HCT116 (cell line): ENCODE measurements at regions not wholly inside any gene's neighbourhood (a gene's known extent, or its start where the extent isn't known, plus 50 kb on each side); places are given as distances from the start of the nearest gene placed in this dataset.

Experiments
- CEBPB ChIP-seq: IDR thresholded peaks from 2 replicates; pipeline ENCODE4 v1.6.1; 2012; ENCODE audit warnings: low read depth
- EZH2 ChIP-seq: fragments of 200-600 bp; sonication (generic); IDR thresholded peaks from 2 replicates; pipeline ENCODE4 v1.6.1; 2017; ENCODE audit warnings: antibody characterized with exemption, mixed run types
- EZH2phosphoT487 ChIP-seq: fragments of 200-600 bp; IDR thresholded peaks from 2 replicates; pipeline ENCODE4 v1.6.1; 2018; ENCODE audit warnings: antibody characterized with exemption, borderline replicate concordance
- JUND ChIP-seq: IDR thresholded peaks from 2 replicates; pipeline ENCODE4 v1.6.1; 2012
- POLR2A ChIP-seq: IDR thresholded peaks from 2 replicates; pipeline ENCODE4 v1.7.0; 2011; ENCODE audit warnings: borderline replicate concordance; ENCODE audit not compliant: insufficient read depth, insufficient read length; ENCODE audit errors: extremely low read depth
- POLR2AphosphoS5 ChIP-seq: IDR thresholded peaks from 2 replicates; pipeline ENCODE4 v1.6.1; 2011; ENCODE audit warnings: mild to moderate bottlenecking, low read depth, low read length, moderate library complexity
- SP1 ChIP-seq: IDR thresholded peaks from 2 replicates; pipeline ENCODE4 v1.6.1; 2012; ENCODE audit warnings: low read depth
- SRF ChIP-seq: IDR thresholded peaks from 2 replicates; pipeline ENCODE4 v1.6.1; 2012; ENCODE audit warnings: low read depth
- YY1 ChIP-seq: IDR thresholded peaks from 2 replicates; pipeline ENCODE4 v1.6.1; 2011; ENCODE audit warnings: low read length, low read depth, moderate library complexity, mild to moderate bottlenecking; ENCODE audit not compliant: insufficient replicate concordance; ENCODE audit errors: extremely low read depth
- ZFX ChIP-seq: fragments of 450-650 bp; IDR thresholded peaks from 2 replicates; pipeline ENCODE4 v1.6.1; 2017
- TF ChIP-seq, protein P1 (sequence below), 3 experiments: fragments of 200-600 bp in 1 of 3; sonication (generic) in 1 of 3; IDR thresholded peaks in 2 of 3; conservative IDR thresholded peaks in 1 of 3; 2 replicates each; pipeline ENCODE4 v1.5.1; 2012 to 2017; ENCODE audit warnings: low read depth in 2 of 3, low read length in 2 of 3, antibody characterized with exemption in 1 of 3, borderline replicate concordance in 1 of 3, control low read depth in 1 of 3, mild to moderate bottlenecking in 1 of 3, mixed read lengths in 1 of 3, mixed run types in 1 of 3, moderate library complexity in 1 of 3; ENCODE audit not compliant: insufficient read depth in 1 of 3
- TF ChIP-seq, protein P2 (sequence below): IDR thresholded peaks from 2 replicates; pipeline ENCODE4 v1.6.1; 2012; ENCODE audit warnings: low read depth

DNA sequence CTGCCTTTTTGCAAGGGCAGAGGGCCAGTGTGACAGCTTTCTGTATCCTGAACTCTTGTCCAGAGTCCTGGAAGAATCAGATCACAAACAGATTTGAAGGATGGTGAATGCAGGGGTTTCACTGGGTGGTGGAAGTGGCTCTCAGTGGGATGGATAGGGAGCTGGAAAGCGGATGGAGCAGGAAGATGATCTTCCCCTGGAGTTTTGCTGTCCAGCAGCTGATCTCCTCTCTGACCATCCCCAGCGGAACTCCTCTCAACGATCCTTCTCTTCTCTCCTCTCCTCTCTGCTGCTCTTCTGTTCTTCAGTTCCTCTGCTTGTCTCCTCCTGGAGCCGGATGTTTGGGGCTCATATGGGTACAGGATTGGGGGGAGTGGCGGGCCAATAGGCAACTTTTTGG, 108.3 kb upstream of the HMHB1 start:
- no peak for TF ChIP-seq ZFX
- TF ChIP-seq, protein P1, sequence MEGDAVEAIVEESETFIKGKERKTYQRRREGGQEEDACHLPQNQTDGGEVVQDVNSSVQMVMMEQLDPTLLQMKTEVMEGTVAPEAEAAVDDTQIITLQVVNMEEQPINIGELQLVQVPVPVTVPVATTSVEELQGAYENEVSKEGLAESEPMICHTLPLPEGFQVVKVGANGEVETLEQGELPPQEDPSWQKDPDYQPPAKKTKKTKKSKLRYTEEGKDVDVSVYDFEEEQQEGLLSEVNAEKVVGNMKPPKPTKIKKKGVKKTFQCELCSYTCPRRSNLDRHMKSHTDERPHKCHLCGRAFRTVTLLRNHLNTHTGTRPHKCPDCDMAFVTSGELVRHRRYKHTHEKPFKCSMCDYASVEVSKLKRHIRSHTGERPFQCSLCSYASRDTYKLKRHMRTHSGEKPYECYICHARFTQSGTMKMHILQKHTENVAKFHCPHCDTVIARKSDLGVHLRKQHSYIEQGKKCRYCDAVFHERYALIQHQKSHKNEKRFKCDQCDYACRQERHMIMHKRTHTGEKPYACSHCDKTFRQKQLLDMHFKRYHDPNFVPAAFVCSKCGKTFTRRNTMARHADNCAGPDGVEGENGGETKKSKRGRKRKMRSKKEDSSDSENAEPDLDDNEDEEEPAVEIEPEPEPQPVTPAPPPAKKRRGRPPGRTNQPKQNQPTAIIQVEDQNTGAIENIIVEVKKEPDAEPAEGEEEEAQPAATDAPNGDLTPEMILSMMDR (IDR thresholded peaks at IDR 0.05 in 2 of 3, conservative IDR thresholded peaks at IDR 0.05 in 1 of 3; ENCODE audit: borderline replicate concordance in 1 of 3, insufficient read depth in 1 of 3, low read depth in 2 of 3, low read length in 2 of 3), result no peak
- TF ChIP-seq EZH2phosphoT487, result no peak
- TF ChIP-seq POLR2A, result no peak
- no peak for TF ChIP-seq YY1
- TF ChIP-seq SP1, result no peak
- no peak for TF ChIP-seq EZH2
- no peak for TF ChIP-seq POLR2AphosphoS5
- TF ChIP-seq SRF, result no peak
- TF ChIP-seq, protein P2, sequence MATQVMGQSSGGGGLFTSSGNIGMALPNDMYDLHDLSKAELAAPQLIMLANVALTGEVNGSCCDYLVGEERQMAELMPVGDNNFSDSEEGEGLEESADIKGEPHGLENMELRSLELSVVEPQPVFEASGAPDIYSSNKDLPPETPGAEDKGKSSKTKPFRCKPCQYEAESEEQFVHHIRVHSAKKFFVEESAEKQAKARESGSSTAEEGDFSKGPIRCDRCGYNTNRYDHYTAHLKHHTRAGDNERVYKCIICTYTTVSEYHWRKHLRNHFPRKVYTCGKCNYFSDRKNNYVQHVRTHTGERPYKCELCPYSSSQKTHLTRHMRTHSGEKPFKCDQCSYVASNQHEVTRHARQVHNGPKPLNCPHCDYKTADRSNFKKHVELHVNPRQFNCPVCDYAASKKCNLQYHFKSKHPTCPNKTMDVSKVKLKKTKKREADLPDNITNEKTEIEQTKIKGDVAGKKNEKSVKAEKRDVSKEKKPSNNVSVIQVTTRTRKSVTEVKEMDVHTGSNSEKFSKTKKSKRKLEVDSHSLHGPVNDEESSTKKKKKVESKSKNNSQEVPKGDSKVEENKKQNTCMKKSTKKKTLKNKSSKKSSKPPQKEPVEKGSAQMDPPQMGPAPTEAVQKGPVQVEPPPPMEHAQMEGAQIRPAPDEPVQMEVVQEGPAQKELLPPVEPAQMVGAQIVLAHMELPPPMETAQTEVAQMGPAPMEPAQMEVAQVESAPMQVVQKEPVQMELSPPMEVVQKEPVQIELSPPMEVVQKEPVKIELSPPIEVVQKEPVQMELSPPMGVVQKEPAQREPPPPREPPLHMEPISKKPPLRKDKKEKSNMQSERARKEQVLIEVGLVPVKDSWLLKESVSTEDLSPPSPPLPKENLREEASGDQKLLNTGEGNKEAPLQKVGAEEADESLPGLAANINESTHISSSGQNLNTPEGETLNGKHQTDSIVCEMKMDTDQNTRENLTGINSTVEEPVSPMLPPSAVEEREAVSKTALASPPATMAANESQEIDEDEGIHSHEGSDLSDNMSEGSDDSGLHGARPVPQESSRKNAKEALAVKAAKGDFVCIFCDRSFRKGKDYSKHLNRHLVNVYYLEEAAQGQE, result no peak
- TF ChIP-seq CEBPB, result no peak
- TF ChIP-seq JUND, result no peak
